ENCODE measurements at regions not wholly inside any gene's neighbourhood (a gene's known extent, or its start where the extent isn't known, plus 50 kb on each side); places are given as distances from the start of the nearest gene placed in this dataset.

DNA sequence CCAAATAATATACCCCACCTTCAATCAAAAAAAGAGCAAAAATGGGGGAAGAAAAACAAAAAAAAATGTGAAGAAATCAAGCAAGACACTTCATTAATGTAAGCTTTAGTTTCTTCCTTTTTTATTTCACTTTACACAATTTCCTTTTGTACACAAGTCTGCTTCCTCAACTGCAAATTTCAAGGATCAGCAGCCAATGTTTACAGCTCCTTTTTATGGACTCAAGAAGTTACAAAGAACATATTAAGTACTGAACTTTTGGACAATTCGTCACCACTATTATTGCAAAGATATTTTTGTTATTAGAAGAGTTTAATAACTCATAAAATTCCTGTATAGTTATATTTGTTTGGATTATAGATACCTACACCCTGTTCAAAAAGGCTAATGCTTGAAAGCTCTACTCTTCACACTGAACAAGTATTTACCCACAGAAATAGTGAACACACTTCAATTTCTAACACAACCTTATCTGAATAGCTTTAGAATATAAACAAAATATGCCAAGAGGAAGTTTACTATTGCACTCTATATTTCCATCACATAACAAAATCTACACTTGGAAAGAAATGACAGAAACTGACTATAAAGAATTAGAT lies 658.7 kb upstream of the CNTNAP5 start:
- Histone ChIP-seq H3K36me3 (ENCODE audit: insufficient read depth) (no peaks in the 10 kb centered on the region), H3F3A (replicated peaks; ENCODE audit: low read depth) (no peaks in the 10 kb centered on the region), H3K9me2 (ENCODE audit: insufficient read depth) (no peaks in the 10 kb centered on the region; the same call in 1 of the 2 replicates), H3K4me3 (no peak overlapping the region), H4K20me1 (replicated peaks; ENCODE audit: insufficient read depth) (no peaks in the 10 kb centered on the region), H3K27ac (ENCODE audit: low read depth) (no peak overlapping the region), H3K4me1 (ENCODE audit: insufficient read depth) (no peaks in the 10 kb centered on the region), H3K79me2 (replicated peaks; ENCODE audit: insufficient read depth) (no peaks in the 10 kb centered on the region), H3K27me3 (ENCODE audit: insufficient read depth) (no peaks in the 10 kb centered on the region), H2AFZ (no peak overlapping the region), H3K4me2 (no peak overlapping the region)
- Mint-ChIP-seq H3K9me3 (peaks cover 3% of the 10 kb centered on the region; the same call in 2 of the 3 replicates), H3K27me3 (ENCODE audit: insufficient read depth, low read depth, poor library complexity) (peaks cover 2% of the 10 kb centered on the region), H3K27ac (no peak overlapping the region), H3K4me1 (peaks cover 4% of the 10 kb centered on the region; the same call in 2 of the 3 replicates), H3K36me3 (ENCODE audit: low read depth) (no peaks in the 10 kb centered on the region; the same call in 2 of the 3 replicates), H3K4me3 (no peak overlapping the region)
- ATAC-seq (no peak), DNase-seq (ENCODE audit: low spot score) (no peak)
- TF ChIP-seq CREB1 (CRISPR knock-in tag; IDR thresholded peaks at IDR 0.05; ENCODE audit: low read depth) (no peak), ZNF114 (CRISPR knock-in tag; IDR thresholded peaks at IDR 0.05) (no peak), ZNF331 (CRISPR knock-in tag; IDR thresholded peaks at IDR 0.05; ENCODE audit: low read depth) (no peak), STAT1 (IDR thresholded peaks at IDR 0.05; ENCODE audit: unreplicated experiment) (no peak), JUNB (IDR thresholded peaks at IDR 0.05; ENCODE audit: unreplicated experiment) (no peak)
- TF ChIP-seq, protein P1, sequence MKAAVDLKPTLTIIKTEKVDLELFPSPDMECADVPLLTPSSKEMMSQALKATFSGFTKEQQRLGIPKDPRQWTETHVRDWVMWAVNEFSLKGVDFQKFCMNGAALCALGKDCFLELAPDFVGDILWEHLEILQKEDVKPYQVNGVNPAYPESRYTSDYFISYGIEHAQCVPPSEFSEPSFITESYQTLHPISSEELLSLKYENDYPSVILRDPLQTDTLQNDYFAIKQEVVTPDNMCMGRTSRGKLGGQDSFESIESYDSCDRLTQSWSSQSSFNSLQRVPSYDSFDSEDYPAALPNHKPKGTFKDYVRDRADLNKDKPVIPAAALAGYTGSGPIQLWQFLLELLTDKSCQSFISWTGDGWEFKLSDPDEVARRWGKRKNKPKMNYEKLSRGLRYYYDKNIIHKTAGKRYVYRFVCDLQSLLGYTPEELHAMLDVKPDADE (IDR thresholded peaks at IDR 0.05) = no peak
- TF ChIP-seq, protein P2, sequence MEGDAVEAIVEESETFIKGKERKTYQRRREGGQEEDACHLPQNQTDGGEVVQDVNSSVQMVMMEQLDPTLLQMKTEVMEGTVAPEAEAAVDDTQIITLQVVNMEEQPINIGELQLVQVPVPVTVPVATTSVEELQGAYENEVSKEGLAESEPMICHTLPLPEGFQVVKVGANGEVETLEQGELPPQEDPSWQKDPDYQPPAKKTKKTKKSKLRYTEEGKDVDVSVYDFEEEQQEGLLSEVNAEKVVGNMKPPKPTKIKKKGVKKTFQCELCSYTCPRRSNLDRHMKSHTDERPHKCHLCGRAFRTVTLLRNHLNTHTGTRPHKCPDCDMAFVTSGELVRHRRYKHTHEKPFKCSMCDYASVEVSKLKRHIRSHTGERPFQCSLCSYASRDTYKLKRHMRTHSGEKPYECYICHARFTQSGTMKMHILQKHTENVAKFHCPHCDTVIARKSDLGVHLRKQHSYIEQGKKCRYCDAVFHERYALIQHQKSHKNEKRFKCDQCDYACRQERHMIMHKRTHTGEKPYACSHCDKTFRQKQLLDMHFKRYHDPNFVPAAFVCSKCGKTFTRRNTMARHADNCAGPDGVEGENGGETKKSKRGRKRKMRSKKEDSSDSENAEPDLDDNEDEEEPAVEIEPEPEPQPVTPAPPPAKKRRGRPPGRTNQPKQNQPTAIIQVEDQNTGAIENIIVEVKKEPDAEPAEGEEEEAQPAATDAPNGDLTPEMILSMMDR (conservative IDR thresholded peaks at IDR 0.05; ENCODE audit: low read depth in 2 of 2) = no peak
- TF ChIP-seq, protein P3, sequence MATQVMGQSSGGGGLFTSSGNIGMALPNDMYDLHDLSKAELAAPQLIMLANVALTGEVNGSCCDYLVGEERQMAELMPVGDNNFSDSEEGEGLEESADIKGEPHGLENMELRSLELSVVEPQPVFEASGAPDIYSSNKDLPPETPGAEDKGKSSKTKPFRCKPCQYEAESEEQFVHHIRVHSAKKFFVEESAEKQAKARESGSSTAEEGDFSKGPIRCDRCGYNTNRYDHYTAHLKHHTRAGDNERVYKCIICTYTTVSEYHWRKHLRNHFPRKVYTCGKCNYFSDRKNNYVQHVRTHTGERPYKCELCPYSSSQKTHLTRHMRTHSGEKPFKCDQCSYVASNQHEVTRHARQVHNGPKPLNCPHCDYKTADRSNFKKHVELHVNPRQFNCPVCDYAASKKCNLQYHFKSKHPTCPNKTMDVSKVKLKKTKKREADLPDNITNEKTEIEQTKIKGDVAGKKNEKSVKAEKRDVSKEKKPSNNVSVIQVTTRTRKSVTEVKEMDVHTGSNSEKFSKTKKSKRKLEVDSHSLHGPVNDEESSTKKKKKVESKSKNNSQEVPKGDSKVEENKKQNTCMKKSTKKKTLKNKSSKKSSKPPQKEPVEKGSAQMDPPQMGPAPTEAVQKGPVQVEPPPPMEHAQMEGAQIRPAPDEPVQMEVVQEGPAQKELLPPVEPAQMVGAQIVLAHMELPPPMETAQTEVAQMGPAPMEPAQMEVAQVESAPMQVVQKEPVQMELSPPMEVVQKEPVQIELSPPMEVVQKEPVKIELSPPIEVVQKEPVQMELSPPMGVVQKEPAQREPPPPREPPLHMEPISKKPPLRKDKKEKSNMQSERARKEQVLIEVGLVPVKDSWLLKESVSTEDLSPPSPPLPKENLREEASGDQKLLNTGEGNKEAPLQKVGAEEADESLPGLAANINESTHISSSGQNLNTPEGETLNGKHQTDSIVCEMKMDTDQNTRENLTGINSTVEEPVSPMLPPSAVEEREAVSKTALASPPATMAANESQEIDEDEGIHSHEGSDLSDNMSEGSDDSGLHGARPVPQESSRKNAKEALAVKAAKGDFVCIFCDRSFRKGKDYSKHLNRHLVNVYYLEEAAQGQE (IDR thresholded peaks at IDR 0.05; ENCODE audit: unreplicated experiment) = no peak

DNA sequence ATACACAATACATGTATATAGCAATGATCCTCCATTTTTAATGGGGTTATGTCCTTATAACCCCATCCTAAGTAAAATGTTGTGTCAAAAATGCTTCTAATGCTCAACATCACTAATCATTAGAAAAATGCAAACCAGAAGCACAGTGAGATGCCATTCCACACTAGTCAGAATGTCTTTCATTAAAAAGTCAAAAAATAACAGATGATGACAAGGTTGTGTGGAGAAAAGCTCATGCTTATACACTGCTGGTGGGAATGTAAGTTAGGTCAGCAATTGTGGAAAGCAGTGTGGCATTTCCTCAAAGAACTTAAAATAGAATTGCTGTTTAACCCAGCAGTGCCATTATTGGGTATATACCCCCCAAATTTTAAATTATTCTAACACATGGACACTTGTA lies 654.9 kb upstream of the CNTNAP5 start:
- H3K36me3 Mint-ChIP-seq (ENCODE audit: low read depth) = no peaks in the 10 kb centered on the region; the same call in 2 of the 3 replicates
- TF ChIP-seq, protein P2 (conservative IDR thresholded peaks at IDR 0.05; ENCODE audit: low read depth in 2 of 2) = no peak
- TF ChIP-seq STAT1 (IDR thresholded peaks at IDR 0.05; ENCODE audit: unreplicated experiment) (no peak), NANOG (IDR thresholded peaks at IDR 0.05; ENCODE audit: borderline replicate concordance) (no peak), CREB1 (CRISPR knock-in tag; IDR thresholded peaks at IDR 0.05; ENCODE audit: low read depth) (no peak), EZH2 (IDR thresholded peaks at IDR 0.05; ENCODE audit: low read depth, unreplicated experiment) (no peak)
- TF ChIP-seq, protein P1 (IDR thresholded peaks at IDR 0.05) = no peak
- Histone ChIP-seq H3K4me3 (no peak overlapping the region), H3K4me1 (ENCODE audit: insufficient read depth) (no peaks in the 10 kb centered on the region), H3F3A (replicated peaks; ENCODE audit: low read depth) (no peaks in the 10 kb centered on the region), H3K27me3 (ENCODE audit: insufficient read depth) (no peaks in the 10 kb centered on the region), H3K79me2 (replicated peaks; ENCODE audit: insufficient read depth) (no peaks in the 10 kb centered on the region), H3K4me2 (no peak overlapping the region), H3K9me2 (ENCODE audit: insufficient read depth) (no peaks in the 10 kb centered on the region; the same call in 1 of the 2 replicates), H2AFZ (no peak overlapping the region), H3K36me3 (ENCODE audit: insufficient read depth) (no peaks in the 10 kb centered on the region), H3K27ac (ENCODE audit: low read depth) (no peak overlapping the region), H4K20me1 (replicated peaks; ENCODE audit: insufficient read depth) (no peaks in the 10 kb centered on the region)
- no peak overlapping the region for H3K27ac Mint-ChIP-seq
- peaks cover 2% of the 10 kb centered on the region for H3K27me3 Mint-ChIP-seq (ENCODE audit: insufficient read depth, low read depth, poor library complexity)
- H3K9me3 Mint-ChIP-seq = peaks cover 3% of the 10 kb centered on the region; the same call in 2 of the 3 replicates
- no peak overlapping the region for H3K4me3 Mint-ChIP-seq
- no peak for ATAC-seq
- H3K4me1 Mint-ChIP-seq = peaks cover 4% of the 10 kb centered on the region; the same call in 2 of the 3 replicates
- DNase-seq (ENCODE audit: low spot score) = no peak

Data from GM23338 (cell line).